Liver (tissue), 7 donors: ENCODE measurements at regions not wholly inside any gene's neighbourhood (a gene's known extent, or its start where the extent isn't known, plus 50 kb on each side); places are given as distances from the start of the nearest gene placed in this dataset.

Experiments
- DNase-seq: peaks from one replicate; pipeline ENCODE4 v3.0.0-alpha.2; 2017; ENCODE audit warnings: low spot score
- H3K27ac ChIP-seq, 2 donors: one replicate each; pipeline ENCODE4 v1.7.0; 2013; ENCODE audit warnings: inconsistent platforms in 2 of 2, low read length in 2 of 2, control low read depth in 1 of 2, low read depth in 1 of 2, mild to moderate bottlenecking in 1 of 2
- H3K27me3 ChIP-seq, 4 donors: one replicate each; pipeline versions ENCODE4 v1.6.1 to v1.7.0; 2013; ENCODE audit warnings: low read length in 3 of 4, inconsistent platforms in 1 of 4, mild to moderate bottlenecking in 1 of 4, moderate library complexity in 1 of 4; ENCODE audit not compliant: control insufficient read depth in 4 of 4, insufficient read depth in 4 of 4
- H3K36me3 ChIP-seq, 4 donors: one replicate each; pipeline versions ENCODE4 v1.6.1 to v1.7.0; 2013; ENCODE audit warnings: low read length in 3 of 4, mild to moderate bottlenecking in 3 of 4, low read depth in 1 of 4, moderate library complexity in 1 of 4; ENCODE audit not compliant: control insufficient read depth in 4 of 4, insufficient read depth in 3 of 4
- H3K4me1 ChIP-seq, 4 donors: one replicate each; pipeline versions ENCODE4 v1.6.1 to v1.7.0; 2013; ENCODE audit warnings: low read length in 3 of 4, mild to moderate bottlenecking in 3 of 4, moderate library complexity in 1 of 4; ENCODE audit not compliant: control insufficient read depth in 4 of 4, insufficient read depth in 4 of 4
- H3K4me3 ChIP-seq, 3 donors: one replicate each; pipeline versions ENCODE4 v1.6.1 to v1.7.0; 2013; ENCODE audit warnings: low read length in 3 of 3, control low read depth in 1 of 3, low read depth in 1 of 3, mild to moderate bottlenecking in 1 of 3
- H3K9ac ChIP-seq, 2 donors: one replicate each; pipeline ENCODE4 v1.7.0; 2013; ENCODE audit warnings: low read length in 2 of 2, mild to moderate bottlenecking in 2 of 2, moderate library complexity in 2 of 2, control low read depth in 1 of 2, low read depth in 1 of 2
- H3K9me3 ChIP-seq, 4 donors: one replicate each; pipeline versions ENCODE4 v1.6.1 to v1.7.0; 2013; ENCODE audit warnings: low read length in 3 of 4; ENCODE audit not compliant: control insufficient read depth in 4 of 4
- ATF3 ChIP-seq: IDR thresholded peaks from 2 replicates; pipeline ENCODE4 v1.6.1; 2016; ENCODE audit warnings: antibody characterized with exemption
- EGR1 ChIP-seq, 2 donors: IDR thresholded peaks; 2 replicates each; pipeline ENCODE4 v1.6.1; 2016 to 2018; ENCODE audit warnings: antibody characterized with exemption in 2 of 2, low read depth in 2 of 2
- FOXA1 ChIP-seq: IDR thresholded peaks from 2 replicates; pipeline ENCODE4 v1.6.1; 2016; ENCODE audit warnings: antibody characterized with exemption
- FOXA2 ChIP-seq: IDR thresholded peaks from 2 replicates; pipeline ENCODE4 v1.6.1; 2016; ENCODE audit warnings: antibody characterized with exemption
- GABPA ChIP-seq, 2 donors: IDR thresholded peaks in 1 of 2; conservative IDR thresholded peaks in 1 of 2; 2 replicates each; pipeline ENCODE4 v1.6.1; 2016; ENCODE audit warnings: antibody characterized with exemption in 2 of 2, mild to moderate bottlenecking in 1 of 2, moderate library complexity in 1 of 2
- JUND ChIP-seq, 2 donors: IDR thresholded peaks; 2 replicates each; pipeline ENCODE4 v1.6.1; 2016; ENCODE audit warnings: antibody characterized with exemption in 2 of 2
- MAX ChIP-seq: IDR thresholded peaks from 2 replicates; pipeline ENCODE4 v1.6.1; 2016; ENCODE audit warnings: antibody characterized with exemption
- NR2F2 ChIP-seq: IDR thresholded peaks from 2 replicates; pipeline ENCODE4 v1.6.1; 2016; ENCODE audit warnings: antibody characterized with exemption
- RAD21 ChIP-seq, 2 donors: IDR thresholded peaks; 2 replicates each; pipeline ENCODE4 v1.6.1; 2016; ENCODE audit warnings: antibody characterized with exemption in 2 of 2, mild to moderate bottlenecking in 2 of 2
- REST ChIP-seq: IDR thresholded peaks from 2 replicates; pipeline ENCODE4 v1.6.1; 2016; ENCODE audit warnings: antibody characterized with exemption, mild to moderate bottlenecking
- RXRA ChIP-seq, 2 donors: IDR thresholded peaks; 2 replicates each; pipeline ENCODE4 v1.6.1; 2017 to 2018; ENCODE audit warnings: antibody characterized with exemption in 2 of 2, mild to moderate bottlenecking in 1 of 2
- SP1 ChIP-seq: IDR thresholded peaks from 2 replicates; pipeline ENCODE4 v1.6.1; 2018; ENCODE audit warnings: antibody characterized with exemption, mild to moderate bottlenecking
- TAF1 ChIP-seq: conservative IDR thresholded peaks from 2 replicates; pipeline ENCODE4 v1.6.1; 2016; ENCODE audit warnings: antibody characterized with exemption, mild to moderate bottlenecking
- YY1 ChIP-seq: IDR thresholded peaks from 2 replicates; pipeline ENCODE4 v1.6.1; 2016; ENCODE audit warnings: antibody characterized with exemption, mild to moderate bottlenecking
- ZBTB33 ChIP-seq: IDR thresholded peaks from 2 replicates; pipeline ENCODE4 v1.6.1; 2016; ENCODE audit warnings: antibody characterized with exemption
- WGBS: extraction: QIAGEN DNeasy Blood & Tissue Kit; methylation state at CpG from one replicate; pipeline ENCODE4 v1.1.7; 2013; 5-methylcytosine and 5-hydroxymethylcytosine counted together
- donor health status: healthy.
- donor health status: healthy.
- donor health status: healthy.
- donor health status: healthy.

- TF ChIP-seq REST, result no peak
- no peak for TF ChIP-seq MAX
- no peak for TF ChIP-seq EGR1 (IDR thresholded peaks at IDR 0.05; ENCODE audit: low read depth in 2 of 2)
- peak; percentile 50 to 64 for TF ChIP-seq RXRA (IDR thresholded peaks at IDR 0.05)
- peak; percentile 58 for TF ChIP-seq ATF3
- TF ChIP-seq NR2F2, result no peak
- TF ChIP-seq TAF1, result no peak
Measured at GRCh38 chr4:158996669-158997074, 106.2 kb upstream of the RAPGEF2 start (continued).

- H3K27me3 ChIP-seq, result no peaks in the 10 kb centered on the region
- WGBS, result 69% methylated on average over 4 of the region's 4 CpGs
- no peak for DNase-seq
- no peak overlapping the region for H3K9ac ChIP-seq
- H3K27ac ChIP-seq, result no peak overlapping the region
- no peaks in the 10 kb centered on the region for H3K36me3 ChIP-seq
- no peak overlapping the region for H3K4me3 ChIP-seq
- H3K4me1 ChIP-seq, result peaks cover 1 to 22% (median 10%) of the 10 kb centered on the region in 4 donors
- TF ChIP-seq REST, result no peak
- TF ChIP-seq FOXA2, result no peak
- TF ChIP-seq RAD21 (IDR thresholded peaks at IDR 0.05), result no peak
- no peak for TF ChIP-seq YY1
- TF ChIP-seq FOXA1, result no peak
- TF ChIP-seq ZBTB33, result no peak
- no peak for TF ChIP-seq SP1
- no peak for TF ChIP-seq GABPA (IDR thresholded peaks at IDR 0.05 in 1 of 2, conservative IDR thresholded peaks at IDR 0.05 in 1 of 2)
- TF ChIP-seq MAX, result no peak
- TF ChIP-seq EGR1 (IDR thresholded peaks at IDR 0.05; ENCODE audit: low read depth in 2 of 2), result no peak
- TF ChIP-seq JUND (IDR thresholded peaks at IDR 0.05), result no peak
- TF ChIP-seq TAF1, result no peak
- no peaks in the 10 kb centered on the region for H3K9me3 ChIP-seq
Measured at GRCh38 chr4:158997660-158998349, 105.1 kb upstream of the RAPGEF2 start.
